NT2/D1 (cell line): ENCODE measurements at regions not wholly inside any gene's neighbourhood (a gene's known extent, or its start where the extent isn't known, plus 50 kb on each side); places are given as distances from the start of the nearest gene placed in this dataset.

Experiments
- SUZ12 ChIP-seq: IDR thresholded peaks from 2 replicates; pipeline ENCODE4 v1.6.1; 2011; ENCODE audit not compliant: insufficient read length, insufficient read depth; ENCODE audit errors: extremely low read depth
- YY1 ChIP-seq: IDR thresholded peaks from 2 replicates; pipeline ENCODE4 v1.6.1; 2011; ENCODE audit not compliant: insufficient read length, insufficient read depth
- ZNF274 ChIP-seq: IDR thresholded peaks from 2 replicates; pipeline ENCODE4 v1.6.1; 2011; ENCODE audit warnings: mild to moderate bottlenecking, low read depth, low read length

DNA sequence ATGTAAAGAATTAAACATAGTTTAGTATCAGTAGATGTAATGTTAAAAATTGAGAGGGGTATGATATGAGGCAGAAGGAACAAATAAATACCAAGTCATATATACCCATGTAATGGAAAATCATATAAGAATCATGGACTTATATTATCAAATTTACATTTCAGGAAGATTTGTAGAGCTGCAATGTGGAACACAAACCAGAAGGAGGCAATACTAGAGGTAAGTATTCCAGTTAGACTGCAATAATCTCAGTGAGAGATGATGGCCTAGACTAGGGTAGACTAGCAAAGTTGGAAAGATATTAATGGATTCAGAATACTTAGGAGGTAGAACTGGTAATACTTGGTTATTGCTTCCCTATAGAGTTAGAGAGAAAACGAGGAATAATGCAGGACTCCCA, 603.0 kb upstream of the KLHL4 start:
- TF ChIP-seq YY1 (no peak), SUZ12 (no peak), ZNF274 (no peak)
